ENCODE measurements at regions not wholly inside any gene's neighbourhood (a gene's known extent, or its start where the extent isn't known, plus 50 kb on each side); places are given as distances from the start of the nearest gene placed in this dataset.

GRCh38 chr22:48071305-48071704, 1308.9 kb downstream of the TBC1D22A start:
- Histone ChIP-seq H3K4me1 (ENCODE audit: control insufficient read depth in 1 of 2, low read depth in 2 of 2) (no peaks in the 10 kb centered on the region), H3K4me3 (no peak overlapping the region), H3K36me3 (no peaks in the 10 kb centered on the region), H3K9me3 (no peaks in the 10 kb centered on the region), H3K27ac (no peak overlapping the region), H3K27me3 (replicated peaks; ENCODE audit: insufficient read depth) (no peaks in the 10 kb centered on the region)
- ATAC-seq (ENCODE audit: insufficient number of reproducible peaks, low FRiP score, low read depth) (no peak), DNase-seq (ENCODE audit: low spot score) (no peak)
- TF ChIP-seq CTCF (IDR thresholded peaks at IDR 0.05), result no peak

GRCh38 chr22:48070760-48071159, 1308.3 kb downstream of the TBC1D22A start:
- no peak for DNase-seq (ENCODE audit: low spot score)
- no peak overlapping the region for H3K27ac ChIP-seq
- no peaks in the 10 kb centered on the region for H3K27me3 ChIP-seq (replicated peaks; ENCODE audit: insufficient read depth)
- no peaks in the 10 kb centered on the region for H3K36me3 ChIP-seq
- no peak overlapping the region for H3K4me3 ChIP-seq
- H3K4me1 ChIP-seq (ENCODE audit: control insufficient read depth in 1 of 2, low read depth in 2 of 2), result no peaks in the 10 kb centered on the region
- H3K9me3 ChIP-seq, result no peaks in the 10 kb centered on the region
- no peak for ATAC-seq (ENCODE audit: insufficient number of reproducible peaks, low FRiP score, low read depth)
- no peak for TF ChIP-seq CTCF (IDR thresholded peaks at IDR 0.05)

GRCh38 chr22:48070083-48070482, 1307.6 kb downstream of the TBC1D22A start:
- Histone ChIP-seq H3K36me3 (no peaks in the 10 kb centered on the region), H3K27me3 (replicated peaks; ENCODE audit: insufficient read depth) (no peaks in the 10 kb centered on the region), H3K4me3 (no peak overlapping the region), H3K4me1 (ENCODE audit: control insufficient read depth in 1 of 2, low read depth in 2 of 2) (no peaks in the 10 kb centered on the region), H3K27ac (no peak overlapping the region), H3K9me3 (no peaks in the 10 kb centered on the region)
- DNase-seq (ENCODE audit: low spot score) (no peak), ATAC-seq (ENCODE audit: insufficient number of reproducible peaks, low FRiP score, low read depth) (no peak)
- no peak for TF ChIP-seq CTCF (IDR thresholded peaks at IDR 0.05)

- Histone ChIP-seq H3K4me3 (no peak overlapping the region), H3K27ac (no peak overlapping the region), H3K27me3 (replicated peaks; ENCODE audit: insufficient read depth) (no peaks in the 10 kb centered on the region), H3K36me3 (no peaks in the 10 kb centered on the region), H3K9me3 (no peaks in the 10 kb centered on the region), H3K4me1 (ENCODE audit: control insufficient read depth in 1 of 2, low read depth in 2 of 2) (no peaks in the 10 kb centered on the region)
- no peak for TF ChIP-seq CTCF (IDR thresholded peaks at IDR 0.05)
- ATAC-seq (ENCODE audit: insufficient number of reproducible peaks, low FRiP score, low read depth), result no peak
- no peak for DNase-seq (ENCODE audit: low spot score)
Measured at GRCh38 chr22:48069256-48069655, 1306.8 kb downstream of the TBC1D22A start.

- Histone ChIP-seq H3K4me1 (ENCODE audit: control insufficient read depth in 1 of 2, low read depth in 2 of 2) (no peaks in the 10 kb centered on the region), H3K9me3 (no peaks in the 10 kb centered on the region), H3K27ac (no peak overlapping the region), H3K27me3 (replicated peaks; ENCODE audit: insufficient read depth) (no peaks in the 10 kb centered on the region), H3K36me3 (no peaks in the 10 kb centered on the region), H3K4me3 (no peak overlapping the region)
- DNase-seq (ENCODE audit: low spot score), result no peak
- TF ChIP-seq CTCF (IDR thresholded peaks at IDR 0.05), result no peak
- no peak for ATAC-seq (ENCODE audit: insufficient number of reproducible peaks, low FRiP score, low read depth)
Measured at GRCh38 chr22:48068323-48068885, 1306.0 kb downstream of the TBC1D22A start.
